Chondrocyte (in vitro differentiated cells): ENCODE measurements at regions not wholly inside any gene's neighbourhood (a gene's known extent, or its start where the extent isn't known, plus 50 kb on each side); places are given as distances from the start of the nearest gene placed in this dataset.
A peak's percentile ranks its signal among the peaks of the same experiment; 100 is the strongest.

ENCODE experiments used
- DNase-seq: peaks from one replicate; pipeline ENCODE4 v3.0.0; 2021; ENCODE audit warnings: mixed read lengths, low spot score
- H3K27ac Mint-ChIP-seq: one replicate; pipeline ENCODE4 v1.8.0; 2021; ENCODE audit warnings: mild to moderate bottlenecking, moderate library complexity, mixed read lengths; ENCODE audit not compliant: unreplicated experiment
- H3K27me3 Mint-ChIP-seq: 2 replicates; pipeline ENCODE4 v1.8.0; 2021; ENCODE audit warnings: low read depth, mixed read lengths
- H3K36me3 Mint-ChIP-seq: 2 replicates; pipeline ENCODE4 v1.8.0; 2021; ENCODE audit warnings: low read depth, mixed read lengths
- H3K4me1 Mint-ChIP-seq: 2 replicates; pipeline ENCODE4 v1.8.0; 2021; ENCODE audit warnings: low read depth, mild to moderate bottlenecking, mixed read lengths
- H3K4me3 Mint-ChIP-seq: one replicate; pipeline ENCODE4 v1.8.0; 2021; ENCODE audit warnings: mild to moderate bottlenecking, moderate library complexity, mixed read lengths; ENCODE audit not compliant: unreplicated experiment
- H3K9me3 Mint-ChIP-seq: 2 replicates; pipeline ENCODE4 v1.8.0; 2021; ENCODE audit warnings: low read depth, mixed read lengths
- TF ChIP-seq, protein P1 (sequence below): fragments of 200-600 bp; sonication (generic); IDR thresholded peaks from 2 replicates; pipeline ENCODE4 v1.5.0; 2021; ENCODE audit warnings: antibody characterized with exemption, mild to moderate bottlenecking, moderate library complexity

GRCh38 chr6:151154418-151154817 lies 85.3 kb upstream of the AKAP12 start:
- Mint-ChIP-seq H3K36me3 (no peaks in the 10 kb centered on the region), H3K27me3 (no peaks in the 10 kb centered on the region), H3K4me1 (peaks cover 3% of the 10 kb centered on the region), H3K27ac (no peak overlapping the region), H3K9me3 (no peaks in the 10 kb centered on the region), H3K4me3 (no peak overlapping the region)
- TF ChIP-seq, protein P1, sequence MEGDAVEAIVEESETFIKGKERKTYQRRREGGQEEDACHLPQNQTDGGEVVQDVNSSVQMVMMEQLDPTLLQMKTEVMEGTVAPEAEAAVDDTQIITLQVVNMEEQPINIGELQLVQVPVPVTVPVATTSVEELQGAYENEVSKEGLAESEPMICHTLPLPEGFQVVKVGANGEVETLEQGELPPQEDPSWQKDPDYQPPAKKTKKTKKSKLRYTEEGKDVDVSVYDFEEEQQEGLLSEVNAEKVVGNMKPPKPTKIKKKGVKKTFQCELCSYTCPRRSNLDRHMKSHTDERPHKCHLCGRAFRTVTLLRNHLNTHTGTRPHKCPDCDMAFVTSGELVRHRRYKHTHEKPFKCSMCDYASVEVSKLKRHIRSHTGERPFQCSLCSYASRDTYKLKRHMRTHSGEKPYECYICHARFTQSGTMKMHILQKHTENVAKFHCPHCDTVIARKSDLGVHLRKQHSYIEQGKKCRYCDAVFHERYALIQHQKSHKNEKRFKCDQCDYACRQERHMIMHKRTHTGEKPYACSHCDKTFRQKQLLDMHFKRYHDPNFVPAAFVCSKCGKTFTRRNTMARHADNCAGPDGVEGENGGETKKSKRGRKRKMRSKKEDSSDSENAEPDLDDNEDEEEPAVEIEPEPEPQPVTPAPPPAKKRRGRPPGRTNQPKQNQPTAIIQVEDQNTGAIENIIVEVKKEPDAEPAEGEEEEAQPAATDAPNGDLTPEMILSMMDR, result no peak
- no peak for DNase-seq

GRCh38 chr6:151155095-151155494 lies 84.7 kb upstream of the AKAP12 start:
- H3K4me1 Mint-ChIP-seq, result no peaks in the 10 kb centered on the region
- H3K36me3 Mint-ChIP-seq, result no peaks in the 10 kb centered on the region
- TF ChIP-seq, protein P1, result no peak
- no peak overlapping the region for H3K4me3 Mint-ChIP-seq
- no peak for DNase-seq
- H3K9me3 Mint-ChIP-seq, result no peaks in the 10 kb centered on the region
- no peaks in the 10 kb centered on the region for H3K27me3 Mint-ChIP-seq
- peak overlapping the region; percentile 11 for H3K27ac Mint-ChIP-seq

DNA sequence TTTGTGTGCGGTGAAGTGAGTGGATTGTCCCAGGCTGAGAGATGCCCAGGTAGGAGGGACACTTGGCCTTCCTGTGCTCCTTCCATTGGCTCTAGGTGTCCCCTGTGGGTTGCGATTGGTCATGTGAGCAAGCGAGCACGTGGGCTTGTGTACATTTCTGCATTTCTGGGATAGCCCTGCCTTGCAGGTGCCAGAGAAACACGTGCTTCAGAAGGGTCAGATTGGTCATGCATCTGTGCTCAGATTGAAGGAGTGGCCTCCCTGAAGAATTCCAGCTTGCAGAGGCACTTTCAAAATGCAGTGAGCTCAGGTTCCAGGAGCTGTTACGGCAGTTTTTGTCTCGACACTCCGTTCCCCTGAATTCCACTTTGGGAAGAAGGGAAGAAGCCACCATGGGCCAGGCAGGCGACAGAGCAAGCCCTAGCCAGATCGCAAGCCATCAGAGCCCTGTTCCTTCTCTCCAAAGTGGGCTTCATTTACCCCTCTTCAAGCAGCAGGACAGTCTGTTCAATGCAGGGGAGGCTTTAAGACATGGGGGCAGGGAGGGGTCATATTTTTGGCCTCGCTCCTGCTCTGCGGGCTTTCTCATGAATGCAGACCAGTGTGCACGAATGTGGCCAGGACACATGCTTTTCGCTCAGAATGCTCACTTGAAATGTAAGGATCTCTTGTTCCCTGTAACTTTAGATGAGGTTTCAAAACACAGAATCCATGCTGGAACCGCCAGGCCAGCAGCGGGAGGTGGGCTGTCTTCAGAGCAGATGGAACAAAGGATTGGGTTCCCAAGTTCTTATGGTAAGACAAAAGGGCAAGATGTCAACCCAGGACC lies 78.6 kb upstream of the AKAP12 start:
- Mint-ChIP-seq H3K9me3 (no peaks in the 10 kb centered on the region), H3K36me3 (no peaks in the 10 kb centered on the region), H3K27me3 (no peaks in the 10 kb centered on the region), H3K4me1 (peaks cover 13% of the 10 kb centered on the region), H3K27ac (peak overlapping the region; percentile 68), H3K4me3 (peak overlapping the region; percentile 39)
- TF ChIP-seq, protein P1, result no peak
- DNase-seq, result no peak

DNA sequence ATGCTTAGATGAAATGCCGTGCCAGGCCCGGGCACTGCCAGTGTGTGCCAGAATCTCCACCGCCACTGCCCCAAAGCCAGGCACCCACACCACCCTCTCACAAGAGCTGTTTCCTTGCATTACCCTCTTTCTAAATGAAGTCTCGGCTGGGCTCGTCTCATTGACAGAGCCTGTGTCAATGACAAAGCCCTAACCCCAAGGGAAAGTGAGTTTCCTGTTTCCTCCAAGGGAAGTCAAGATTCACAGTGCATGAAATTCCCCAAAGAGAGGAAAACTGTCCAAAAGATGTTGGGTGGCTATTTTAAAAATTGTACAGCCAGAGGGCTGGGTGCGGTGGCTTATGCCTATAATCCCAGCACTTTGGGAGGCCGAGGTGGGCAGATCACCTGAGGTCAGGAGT lies 75.4 kb upstream of the AKAP12 start:
- Mint-ChIP-seq H3K36me3 (no peaks in the 10 kb centered on the region), H3K4me3 (no peak overlapping the region), H3K27me3 (no peaks in the 10 kb centered on the region), H3K4me1 (peaks cover 13% of the 10 kb centered on the region), H3K9me3 (no peaks in the 10 kb centered on the region), H3K27ac (no peak overlapping the region)
- TF ChIP-seq, protein P1, result no peak
- no peak for DNase-seq

- Mint-ChIP-seq H3K4me3 (no peak overlapping the region), H3K27ac (no peak overlapping the region), H3K4me1 (peaks cover 6% of the 10 kb centered on the region)
Observed at GRCh38 chr6:151166180-151166579, 73.6 kb upstream of the AKAP12 start.

More at GRCh38 chr6:151166180-151166579, 73.6 kb upstream of the AKAP12 start:
- TF ChIP-seq, protein P1, result no peak
- Mint-ChIP-seq H3K27me3 (no peaks in the 10 kb centered on the region), H3K36me3 (no peaks in the 10 kb centered on the region), H3K9me3 (no peaks in the 10 kb centered on the region)
- no peak for DNase-seq
